HCT116 (cell line): ENCODE measurements at regions not wholly inside any gene's neighbourhood (a gene's known extent, or its start where the extent isn't known, plus 50 kb on each side); places are given as distances from the start of the nearest gene placed in this dataset.

Source experiments
- ATAC-seq: fragments of 200-7000 bp; cut with Tn5 transposase; 2 replicates; pipeline ENCODE4 v1.9.1; 2020; ENCODE audit warnings: mild to moderate bottlenecking, moderate library complexity
- BruUV-seq: library from RNA; stranded (reverse); fragments of 400-500 nt; replicated peaks from 2 replicates; lab custom pipeline; 2021; lab: Mats Ljungman, UMichigan
- CTCF ChIA-PET: fragments of 300-600 bp; sonication (Branson Sonifier 250); formaldehyde crosslinking; loops from one replicate; lab custom pipeline; 2021; ENCODE audit warnings: antibody characterized with exemption; lab: Charles Lee
- POLR2A ChIA-PET: fragments of 300-600, 350-600 bp; sonication (Branson Sonifier 250); formaldehyde crosslinking; loops from one replicate; lab custom pipeline; 2021; ENCODE audit warnings: antibody characterized with exemption; lab: Charles Lee
- RAD21 ChIA-PET, 2 experiments: fragments of 300-600 bp; sonication (Branson Sonifier 250); formaldehyde crosslinking; loops; one replicate each; lab custom pipeline; 2023; ENCODE audit warnings: low total read pairs in 2 of 2; ENCODE audit not compliant: uncharacterized antibody in 2 of 2, unreplicated experiment in 2 of 2, low non-redundant PET in 1 of 2; lab: Charles Lee
- DNase-seq: peaks from one replicate; pipeline ENCODE4 v3.0.0-alpha.2; 2010; ENCODE audit warnings: low read depth, low spot score
- H2AFZ ChIP-seq: fragments of 200-600 bp; shearing (Covaris generic), sonication (generic); 2 replicates; pipeline ENCODE4 v1.6.1; 2017; ENCODE audit warnings: low read depth, mixed run types, mixed read lengths, antibody characterized with exemption, low read length; ENCODE audit not compliant: poor library complexity, severe bottlenecking
- H3K27ac ChIP-seq: 2 replicates; pipeline ENCODE4 v1.5.1; 2012; ENCODE audit warnings: low read depth, low read length
- H3K27me3 ChIP-seq: fragments of 200-600 bp; sonication (generic); 2 replicates; pipeline ENCODE4 v1.6.1; 2016; ENCODE audit warnings: mixed run types, low read length, mixed read lengths; ENCODE audit not compliant: insufficient read depth
- H3K36me3 ChIP-seq, 2 experiments: fragments of 200-500 bp in 1 of 2; fragments of 200-600 bp in 1 of 2; sonication (Bioruptor generic) in 1 of 2; sonication (generic) in 1 of 2; 2 replicates each; pipeline versions ENCODE4 v1.5.1 to v1.6.1; 2014 to 2016; ENCODE audit warnings: low read length in 2 of 2, inconsistent platforms in 1 of 2, mixed read lengths in 1 of 2, mixed run types in 1 of 2; ENCODE audit not compliant: insufficient read depth in 2 of 2, control insufficient read depth in 1 of 2
- H3K4me1 ChIP-seq, 2 experiments: fragments of 200-600 bp in 1 of 2; sonication (generic) in 1 of 2; 2 replicates each; pipeline versions ENCODE4 v1.5.1 to v1.6.1; 2012 to 2017; ENCODE audit warnings: low read length in 2 of 2, inconsistent platforms in 1 of 2, mild to moderate bottlenecking in 1 of 2, mixed read lengths in 1 of 2, mixed run types in 1 of 2, moderate library complexity in 1 of 2; ENCODE audit not compliant: insufficient read depth in 2 of 2, control insufficient read depth in 1 of 2
- H3K4me2 ChIP-seq: fragments of 200-600 bp; sonication (generic); 2 replicates; pipeline ENCODE4 v1.6.1; 2017; ENCODE audit warnings: mixed run types, low read length, mixed read lengths
- H3K4me3 ChIP-seq, 2 experiments: fragments of 200-600 bp in 1 of 2; sonication (generic) in 1 of 2; replicated peaks in 1 of 2; 2 replicates each; pipeline ENCODE4 v1.5.1; 2011 to 2016; ENCODE audit warnings: low read length in 2 of 2, control low read depth in 1 of 2, low read depth in 1 of 2, mild to moderate bottlenecking in 1 of 2, mixed read lengths in 1 of 2, mixed run types in 1 of 2
- H3K79me2 ChIP-seq: fragments of 200-600 bp; sonication (generic); 2 replicates; pipeline ENCODE4 v1.6.1; 2017; ENCODE audit warnings: mild to moderate bottlenecking, mixed run types, low read length, moderate library complexity, mixed read lengths; ENCODE audit not compliant: insufficient read depth
- H3K9ac ChIP-seq: fragments of 200-600 bp; sonication (generic); 2 replicates; pipeline ENCODE4 v1.6.1; 2016; ENCODE audit warnings: low read length, mixed read lengths
- H3K9me2 ChIP-seq: fragments of 200-600 bp; sonication (generic), shearing (Covaris generic); 2 replicates; pipeline ENCODE4 v1.6.1; 2017; ENCODE audit warnings: mixed run types, mild to moderate bottlenecking, moderate library complexity; ENCODE audit not compliant: insufficient read depth
- H3K9me3 ChIP-seq, 2 experiments: fragments of 200-500 bp in 1 of 2; fragments of 200-600 bp in 1 of 2; sonication (Bioruptor generic) in 1 of 2; sonication (generic) in 1 of 2; 2 replicates each; pipeline ENCODE4 v1.6.1; 2014 to 2017; ENCODE audit warnings: low read length in 2 of 2, mixed read lengths in 2 of 2, inconsistent platforms in 1 of 2, low read depth in 1 of 2, mild to moderate bottlenecking in 1 of 2, mixed run types in 1 of 2, moderate library complexity in 1 of 2; ENCODE audit not compliant: control insufficient read depth in 1 of 2, insufficient read depth in 1 of 2
- H4K20me1 ChIP-seq: fragments of 200-600 bp; sonication (generic), shearing (Covaris generic); 2 replicates; pipeline ENCODE4 v1.6.1; 2017; ENCODE audit warnings: mixed run types, mild to moderate bottlenecking, moderate library complexity; ENCODE audit not compliant: insufficient read depth
- CBX3 ChIP-seq: IDR thresholded peaks from 2 replicates; pipeline ENCODE4 v1.6.1; 2012; ENCODE audit warnings: low read depth
- CEBPB ChIP-seq: IDR thresholded peaks from 2 replicates; pipeline ENCODE4 v1.6.1; 2012; ENCODE audit warnings: low read depth
- EGR1 ChIP-seq: IDR thresholded peaks from 2 replicates; pipeline ENCODE4 v1.6.1; 2012; ENCODE audit warnings: low read depth
- ELF1 ChIP-seq: IDR thresholded peaks from 2 replicates; pipeline ENCODE4 v1.6.1; 2012; ENCODE audit warnings: low read depth, borderline replicate concordance
- EZH2phosphoT487 ChIP-seq: fragments of 200-600 bp; IDR thresholded peaks from 2 replicates; pipeline ENCODE4 v1.6.1; 2018; ENCODE audit warnings: antibody characterized with exemption, borderline replicate concordance
- JUND ChIP-seq: IDR thresholded peaks from 2 replicates; pipeline ENCODE4 v1.6.1; 2012
- POLR2A ChIP-seq: IDR thresholded peaks from 2 replicates; pipeline ENCODE4 v1.7.0; 2011; ENCODE audit warnings: borderline replicate concordance; ENCODE audit not compliant: insufficient read depth, insufficient read length; ENCODE audit errors: extremely low read depth
- RAD21 ChIP-seq: IDR thresholded peaks from 2 replicates; pipeline ENCODE4 v1.6.1; 2012; ENCODE audit warnings: low read depth, mild to moderate bottlenecking
- SIN3A ChIP-seq: IDR thresholded peaks from 2 replicates; pipeline ENCODE4 v1.6.1; 2012; ENCODE audit warnings: low read depth
- SRF ChIP-seq: IDR thresholded peaks from 2 replicates; pipeline ENCODE4 v1.6.1; 2012; ENCODE audit warnings: low read depth
- TCF7L2 ChIP-seq: IDR thresholded peaks from 2 replicates; pipeline ENCODE4 v1.7.0; 2011; ENCODE audit warnings: borderline replicate concordance, inconsistent platforms; ENCODE audit not compliant: insufficient read depth, insufficient read length; ENCODE audit errors: extremely low read depth
- YY1 ChIP-seq: IDR thresholded peaks from 2 replicates; pipeline ENCODE4 v1.6.1; 2011; ENCODE audit warnings: low read length, low read depth, moderate library complexity, mild to moderate bottlenecking; ENCODE audit not compliant: insufficient replicate concordance; ENCODE audit errors: extremely low read depth
- intact Hi-C: fragments of 100-400 bp; cut with micrococcal nuclease; formaldehyde crosslinking; loops from 2 replicates; pipeline ENCODE4 v1.10.0; 2022
- TF ChIP-seq, protein P1 (sequence below), 3 experiments: fragments of 200-600 bp in 1 of 3; sonication (generic) in 1 of 3; IDR thresholded peaks in 2 of 3; conservative IDR thresholded peaks in 1 of 3; 2 replicates each; pipeline ENCODE4 v1.5.1; 2012 to 2017; ENCODE audit warnings: low read depth in 2 of 3, low read length in 2 of 3, antibody characterized with exemption in 1 of 3, borderline replicate concordance in 1 of 3, control low read depth in 1 of 3, mild to moderate bottlenecking in 1 of 3, mixed read lengths in 1 of 3, mixed run types in 1 of 3, moderate library complexity in 1 of 3; ENCODE audit not compliant: insufficient read depth in 1 of 3
- TF ChIP-seq, protein P2 (sequence below): IDR thresholded peaks from 2 replicates; pipeline ENCODE4 v1.6.1; 2011; ENCODE audit warnings: mild to moderate bottlenecking, low read length, moderate library complexity; ENCODE audit not compliant: insufficient replicate concordance; ENCODE audit errors: extremely low read depth
- TF ChIP-seq, protein P3 (sequence below): IDR thresholded peaks from 2 replicates; pipeline ENCODE4 v1.6.1; 2012

DNA sequence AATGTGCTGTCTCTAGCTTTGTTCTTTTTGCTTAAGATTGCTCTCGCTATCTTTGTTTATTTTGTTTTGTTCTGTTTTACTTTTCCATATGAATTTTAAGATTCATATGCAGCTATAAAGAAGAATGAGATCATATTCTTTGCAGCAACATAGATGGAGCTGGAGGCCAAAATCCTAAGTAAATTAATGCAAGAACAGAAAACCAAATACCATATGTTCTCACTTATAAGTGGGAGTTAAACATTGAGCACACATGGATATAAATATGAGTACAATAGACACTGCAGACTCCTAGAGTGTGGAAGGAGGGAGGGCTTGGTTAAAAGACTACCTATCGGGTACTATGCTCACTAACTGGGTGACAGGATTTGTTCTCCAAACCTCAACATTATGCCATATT is 237.8 kb downstream of the TRAM1L1 start:
- Histone ChIP-seq H3K9ac (no peak overlapping the region), H3K4me1 (no peaks in the 10 kb centered on the region), H3K79me2 (no peaks in the 10 kb centered on the region), H3K36me3 (no peaks in the 10 kb centered on the region), H3K27ac (no peak overlapping the region), H3K9me2 (peaks cover 2% of the 10 kb centered on the region; the same call in 1 of the 2 replicates), H3K9me3 (no peaks in the 10 kb centered on the region), H3K27me3 (no peaks in the 10 kb centered on the region), H2AFZ (no peak overlapping the region), H4K20me1 (no peaks in the 10 kb centered on the region), H3K4me3 (no peak overlapping the region)
- intact Hi-C loops: no loop called here
- ChIA-PET CTCF (no interaction called here), RAD21 (no interaction called here)
- DNase-seq: no peak
- no peak for ATAC-seq
- TF ChIP-seq RAD21 (no peak), CEBPB (no peak), EZH2phosphoT487 (no peak), YY1 (no peak), POLR2A (no peak), TCF7L2 (no peak)
- TF ChIP-seq, protein P1, sequence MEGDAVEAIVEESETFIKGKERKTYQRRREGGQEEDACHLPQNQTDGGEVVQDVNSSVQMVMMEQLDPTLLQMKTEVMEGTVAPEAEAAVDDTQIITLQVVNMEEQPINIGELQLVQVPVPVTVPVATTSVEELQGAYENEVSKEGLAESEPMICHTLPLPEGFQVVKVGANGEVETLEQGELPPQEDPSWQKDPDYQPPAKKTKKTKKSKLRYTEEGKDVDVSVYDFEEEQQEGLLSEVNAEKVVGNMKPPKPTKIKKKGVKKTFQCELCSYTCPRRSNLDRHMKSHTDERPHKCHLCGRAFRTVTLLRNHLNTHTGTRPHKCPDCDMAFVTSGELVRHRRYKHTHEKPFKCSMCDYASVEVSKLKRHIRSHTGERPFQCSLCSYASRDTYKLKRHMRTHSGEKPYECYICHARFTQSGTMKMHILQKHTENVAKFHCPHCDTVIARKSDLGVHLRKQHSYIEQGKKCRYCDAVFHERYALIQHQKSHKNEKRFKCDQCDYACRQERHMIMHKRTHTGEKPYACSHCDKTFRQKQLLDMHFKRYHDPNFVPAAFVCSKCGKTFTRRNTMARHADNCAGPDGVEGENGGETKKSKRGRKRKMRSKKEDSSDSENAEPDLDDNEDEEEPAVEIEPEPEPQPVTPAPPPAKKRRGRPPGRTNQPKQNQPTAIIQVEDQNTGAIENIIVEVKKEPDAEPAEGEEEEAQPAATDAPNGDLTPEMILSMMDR (IDR thresholded peaks at IDR 0.05 in 2 of 3, conservative IDR thresholded peaks at IDR 0.05 in 1 of 3; ENCODE audit: borderline replicate concordance in 1 of 3, insufficient read depth in 1 of 3, low read depth in 2 of 3, low read length in 2 of 3): no peak
- TF ChIP-seq, all 23 proteins: peak for 0
- no peak overlapping the region for H3K4me2 ChIP-seq
- POLR2A ChIA-PET: no interaction called here
- no TSS peak for BruUV-seq

DNA sequence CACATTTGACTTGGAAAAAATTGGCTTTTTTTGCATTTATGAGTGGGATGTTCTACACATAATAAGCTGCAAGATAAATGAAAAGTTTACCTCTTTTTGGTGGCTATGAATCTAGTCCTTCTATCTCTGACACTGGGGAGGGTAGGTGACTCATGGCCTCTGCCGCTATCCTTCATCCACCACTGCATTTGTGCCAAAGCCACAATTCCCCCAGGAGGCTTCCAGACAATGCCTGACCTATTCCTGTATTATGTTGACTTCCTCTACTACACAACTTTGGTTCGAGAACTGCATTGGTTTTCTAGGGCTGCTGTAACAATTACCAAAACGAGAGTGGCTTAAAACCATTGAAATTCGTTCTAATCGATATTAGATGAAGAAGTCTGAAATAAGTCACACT is 245.6 kb downstream of the TRAM1L1 start:
- H3K4me1 ChIP-seq: no peaks in the 10 kb centered on the region
- H3K79me2 ChIP-seq: no peaks in the 10 kb centered on the region
- no peaks in the 10 kb centered on the region for H3K9me2 ChIP-seq
- BruUV-seq: no TSS peak
- intact Hi-C loops: no loop called here
- no peaks in the 10 kb centered on the region for H3K36me3 ChIP-seq
- RAD21 ChIA-PET: no interaction called here
- H3K4me3 ChIP-seq: no peak overlapping the region
- no peak for DNase-seq
- TF ChIP-seq RAD21: no peak
- TF ChIP-seq SIN3A: no peak
- TF ChIP-seq, protein P2, sequence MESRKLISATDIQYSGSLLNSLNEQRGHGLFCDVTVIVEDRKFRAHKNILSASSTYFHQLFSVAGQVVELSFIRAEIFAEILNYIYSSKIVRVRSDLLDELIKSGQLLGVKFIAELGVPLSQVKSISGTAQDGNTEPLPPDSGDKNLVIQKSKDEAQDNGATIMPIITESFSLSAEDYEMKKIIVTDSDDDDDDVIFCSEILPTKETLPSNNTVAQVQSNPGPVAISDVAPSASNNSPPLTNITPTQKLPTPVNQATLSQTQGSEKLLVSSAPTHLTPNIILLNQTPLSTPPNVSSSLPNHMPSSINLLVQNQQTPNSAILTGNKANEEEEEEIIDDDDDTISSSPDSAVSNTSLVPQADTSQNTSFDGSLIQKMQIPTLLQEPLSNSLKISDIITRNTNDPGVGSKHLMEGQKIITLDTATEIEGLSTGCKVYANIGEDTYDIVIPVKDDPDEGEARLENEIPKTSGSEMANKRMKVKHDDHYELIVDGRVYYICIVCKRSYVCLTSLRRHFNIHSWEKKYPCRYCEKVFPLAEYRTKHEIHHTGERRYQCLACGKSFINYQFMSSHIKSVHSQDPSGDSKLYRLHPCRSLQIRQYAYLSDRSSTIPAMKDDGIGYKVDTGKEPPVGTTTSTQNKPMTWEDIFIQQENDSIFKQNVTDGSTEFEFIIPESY: no peak
- no peak for TF ChIP-seq SRF
- no peak for TF ChIP-seq CBX3
- no peak for TF ChIP-seq EGR1
- TF ChIP-seq JUND: no peak
- no peak for TF ChIP-seq POLR2A
- no peak for TF ChIP-seq EZH2phosphoT487
- TF ChIP-seq, protein P3, sequence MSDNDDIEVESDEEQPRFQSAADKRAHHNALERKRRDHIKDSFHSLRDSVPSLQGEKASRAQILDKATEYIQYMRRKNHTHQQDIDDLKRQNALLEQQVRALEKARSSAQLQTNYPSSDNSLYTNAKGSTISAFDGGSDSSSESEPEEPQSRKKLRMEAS: no peak
- no peak for TF ChIP-seq ELF1
- TF ChIP-seq, all 23 proteins: peak for 0
- H3K27me3 ChIP-seq: no peaks in the 10 kb centered on the region
- no peak overlapping the region for H3K4me2 ChIP-seq
- CTCF ChIA-PET: no interaction called here
- no peaks in the 10 kb centered on the region for H4K20me1 ChIP-seq
- POLR2A ChIA-PET: no interaction called here
- ATAC-seq: no peak
- H2AFZ ChIP-seq: no peak overlapping the region
- H3K9ac ChIP-seq: no peak overlapping the region
- no peaks in the 10 kb centered on the region for H3K9me3 ChIP-seq
- H3K27ac ChIP-seq: no peak overlapping the region
